Stimulated activated CD8-positive, alpha-beta memory T cell treated with anti-CD3 and anti-CD28 coated beads, Interleukin-4, amount 100 ng/mL, for 4 hours (primary cell): ENCODE measurements at regions not wholly inside any gene's neighbourhood (a gene's known extent, or its start where the extent isn't known, plus 50 kb on each side); places are given as distances from the start of the nearest gene placed in this dataset.

Source experiments
- DNase-seq, 2 donors: peaks; one replicate each; pipeline ENCODE4 v3.0.0-alpha.2; 2020; ENCODE audit warnings: low read depth in 2 of 2, low spot score in 1 of 2

GRCh38 chr3:42037318-42037945 lies 53.7 kb upstream of the TRAK1 start:
- no peak for DNase-seq

DNA sequence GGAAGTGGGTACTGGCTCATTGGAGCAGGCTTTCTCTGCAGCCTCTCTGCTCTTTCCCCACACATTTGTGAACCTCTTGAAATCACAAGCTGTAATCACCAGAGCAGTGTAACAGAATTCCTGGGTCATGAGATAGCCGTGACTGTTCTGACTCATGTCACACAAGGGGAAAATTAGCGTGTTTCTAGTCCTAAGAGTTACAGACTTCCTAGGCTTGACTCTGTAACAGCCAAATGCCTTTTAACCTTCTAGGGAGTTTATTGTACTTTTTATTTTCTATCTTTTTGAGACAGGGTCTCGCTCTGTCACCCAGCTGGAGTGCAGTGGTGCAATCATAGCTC lies 54.7 kb upstream of the TRAK1 start:
- no peak for DNase-seq

GRCh38 chr3:42035816-42036482 lies 55.2 kb upstream of the TRAK1 start:
- no peak for DNase-seq

DNA sequence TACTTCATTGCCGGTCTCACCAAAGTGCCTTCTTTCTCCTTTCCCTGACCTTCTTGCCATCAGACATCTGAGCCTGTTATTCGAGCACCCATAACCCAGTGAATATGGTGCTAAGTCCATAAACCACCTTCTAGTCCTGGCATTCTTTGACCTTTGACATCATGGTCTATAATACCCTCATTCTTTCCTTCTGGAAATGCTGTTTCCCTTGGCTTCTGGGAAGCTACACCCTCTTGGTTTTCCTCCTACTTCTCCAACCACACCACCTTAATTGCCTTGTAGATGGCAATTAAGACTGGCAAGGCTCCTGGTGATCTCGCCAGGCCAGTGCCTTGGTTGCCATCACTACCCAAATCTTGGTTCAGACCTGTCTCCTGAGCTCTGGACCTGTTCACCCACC lies 56.1 kb upstream of the TRAK1 start:
- no peak for DNase-seq

GRCh38 chr3:42033741-42034140 lies 57.4 kb upstream of the TRAK1 start:
- DNase-seq: no peak

DNA sequence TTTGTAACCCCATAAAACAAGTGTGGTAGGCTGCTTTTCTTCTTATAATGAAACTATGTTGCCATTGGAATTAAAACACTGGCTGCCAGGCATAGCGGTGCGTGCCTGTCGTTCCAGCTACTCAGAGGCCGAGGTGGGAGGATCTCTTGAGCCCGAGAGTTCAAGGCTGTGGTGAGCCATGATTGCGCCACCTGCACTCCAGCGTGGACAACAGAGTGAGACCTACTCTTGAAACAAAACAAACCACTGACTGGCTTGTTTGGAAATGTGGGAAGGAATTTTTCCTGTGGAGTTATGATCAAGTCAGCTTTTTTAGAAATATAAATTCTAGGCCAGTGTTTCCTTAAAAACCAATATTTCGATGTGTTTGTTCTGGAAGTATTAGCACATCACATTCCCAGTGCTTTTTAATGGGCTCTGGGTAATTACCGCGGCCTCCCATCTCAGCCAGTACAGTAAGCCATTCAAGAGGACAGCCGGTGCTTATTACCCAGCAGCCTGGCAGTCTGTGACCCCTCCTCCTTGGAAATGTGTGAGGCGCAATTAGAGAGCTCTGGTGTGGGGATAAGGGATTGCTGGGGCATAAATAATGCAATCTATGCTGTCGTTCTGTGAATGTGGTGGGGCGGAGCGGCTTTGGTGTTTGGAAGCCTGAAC lies 58.3 kb upstream of the TRAK1 start:
- DNase-seq: no peak

GRCh38 chr3:42031808-42032480 lies 59.2 kb upstream of the TRAK1 start:
- no peak for DNase-seq

DNA sequence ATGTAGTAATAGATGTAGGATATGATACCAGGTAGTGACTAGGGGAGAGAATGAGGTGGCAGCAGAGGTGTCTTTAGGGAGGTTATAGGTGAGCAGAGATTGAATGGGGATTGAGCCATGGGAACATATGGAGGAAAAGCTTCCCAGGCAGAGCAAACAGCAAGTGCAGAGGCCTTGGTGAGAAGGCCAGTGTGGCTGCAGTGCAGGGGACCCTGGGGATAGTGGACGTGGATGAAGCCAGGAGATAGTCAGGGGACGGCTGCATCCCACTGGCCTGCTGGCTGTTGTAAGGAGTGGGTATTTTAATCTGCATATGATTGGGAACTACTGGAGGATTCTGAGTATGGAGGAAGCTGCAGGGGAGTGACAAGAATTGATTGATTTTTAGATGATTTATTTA lies 62.7 kb upstream of the TRAK1 start:
- no peak for DNase-seq

DNA sequence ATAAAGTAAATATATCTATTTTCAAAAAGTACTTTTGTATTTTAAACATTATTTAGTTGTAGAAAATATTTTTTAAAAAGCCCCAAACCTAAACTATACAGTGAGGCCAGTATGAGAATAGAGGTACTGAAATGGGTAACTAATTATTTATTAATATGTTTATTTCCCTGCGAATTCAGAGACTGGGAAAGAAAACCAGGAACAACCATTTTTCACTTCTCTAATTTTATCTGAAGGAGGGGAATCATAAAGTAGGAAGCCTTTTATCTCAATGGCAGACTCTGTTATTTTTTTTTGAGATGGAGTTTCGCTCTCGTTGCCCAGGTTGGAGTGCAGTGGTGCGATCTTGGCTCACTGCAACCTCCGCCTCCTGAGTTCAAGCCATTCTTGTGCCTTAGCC lies 63.6 kb upstream of the TRAK1 start:
- no peak for DNase-seq

GRCh38 chr3:42025370-42026138 lies 63.7 kb upstream of the ULK4 start:
- DNase-seq: no peak

- no peak for DNase-seq
Observed at GRCh38 chr3:42024591-42025351, 62.9 kb upstream of the ULK4 start.

DNA sequence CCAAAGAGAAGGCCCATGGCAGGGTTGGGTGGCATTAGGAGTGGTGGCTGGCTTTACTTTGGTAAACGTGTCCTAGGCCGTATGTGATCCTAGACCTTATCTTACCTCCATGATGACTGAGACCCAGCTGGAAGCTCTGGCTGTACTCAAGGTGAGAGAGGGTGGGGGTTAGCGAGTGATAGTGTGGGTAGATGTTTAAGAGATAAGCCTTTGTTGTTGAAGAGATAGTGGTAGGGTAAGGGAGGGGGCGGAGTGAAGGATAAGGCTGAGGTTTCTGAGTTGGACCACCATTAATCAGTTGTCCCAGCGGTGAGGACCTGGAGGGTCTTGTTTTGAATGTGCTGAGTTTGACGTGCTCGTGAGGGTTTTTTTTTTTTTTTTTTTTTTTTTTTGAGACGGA lies 61.5 kb upstream of the ULK4 start:
- DNase-seq: no peak

- no peak for DNase-seq
Observed at GRCh38 chr3:42022355-42022754, 60.5 kb upstream of the ULK4 start.

DNA sequence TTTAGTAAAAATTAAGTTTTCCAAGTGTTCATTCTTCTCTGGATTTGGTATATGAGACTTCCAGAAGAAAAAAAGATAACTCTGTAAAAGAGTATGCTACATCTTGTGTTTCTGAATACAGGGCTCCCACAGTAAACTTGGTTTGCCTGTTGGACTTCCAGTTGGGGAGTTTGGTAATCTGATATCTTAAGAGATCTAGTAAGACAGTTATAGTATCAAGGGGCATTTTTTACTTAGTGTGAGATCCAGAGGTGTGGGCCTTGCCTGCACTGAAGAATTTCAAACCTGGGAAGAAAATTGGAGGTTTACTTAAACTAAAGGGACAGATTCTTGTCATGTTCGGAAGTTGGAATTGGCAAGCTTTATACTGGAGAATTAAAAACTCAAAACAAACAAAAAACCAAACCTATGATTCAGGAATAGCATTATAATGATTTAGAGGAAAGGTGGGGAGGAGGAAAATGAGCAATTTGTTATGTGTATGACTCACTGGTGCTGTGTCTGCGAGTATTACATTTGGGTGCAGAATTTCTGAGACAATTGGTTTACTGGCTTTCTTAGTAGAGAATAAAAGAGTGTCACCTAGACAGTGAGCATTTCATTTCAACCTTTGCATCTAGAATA lies 58.9 kb upstream of the ULK4 start:
- DNase-seq: no peak

DNA sequence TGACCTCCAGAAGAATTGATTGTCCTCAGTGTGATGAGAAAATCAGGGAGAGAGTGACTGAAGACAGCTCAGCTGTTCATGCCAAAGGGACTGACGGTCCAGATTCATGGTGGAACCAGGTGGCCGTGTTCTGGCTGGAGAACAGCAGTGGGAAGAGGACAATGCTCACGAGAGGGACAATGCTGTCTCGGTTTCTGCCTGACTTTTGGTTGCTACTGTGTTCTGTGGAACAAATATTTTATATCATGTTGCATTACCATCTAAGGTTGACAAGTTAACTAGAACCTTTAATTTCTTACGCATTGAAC lies 58.0 kb upstream of the ULK4 start:
- no peak for DNase-seq

- DNase-seq: no peak
Observed at GRCh38 chr3:42019144-42019952, 57.4 kb upstream of the ULK4 start.

DNA sequence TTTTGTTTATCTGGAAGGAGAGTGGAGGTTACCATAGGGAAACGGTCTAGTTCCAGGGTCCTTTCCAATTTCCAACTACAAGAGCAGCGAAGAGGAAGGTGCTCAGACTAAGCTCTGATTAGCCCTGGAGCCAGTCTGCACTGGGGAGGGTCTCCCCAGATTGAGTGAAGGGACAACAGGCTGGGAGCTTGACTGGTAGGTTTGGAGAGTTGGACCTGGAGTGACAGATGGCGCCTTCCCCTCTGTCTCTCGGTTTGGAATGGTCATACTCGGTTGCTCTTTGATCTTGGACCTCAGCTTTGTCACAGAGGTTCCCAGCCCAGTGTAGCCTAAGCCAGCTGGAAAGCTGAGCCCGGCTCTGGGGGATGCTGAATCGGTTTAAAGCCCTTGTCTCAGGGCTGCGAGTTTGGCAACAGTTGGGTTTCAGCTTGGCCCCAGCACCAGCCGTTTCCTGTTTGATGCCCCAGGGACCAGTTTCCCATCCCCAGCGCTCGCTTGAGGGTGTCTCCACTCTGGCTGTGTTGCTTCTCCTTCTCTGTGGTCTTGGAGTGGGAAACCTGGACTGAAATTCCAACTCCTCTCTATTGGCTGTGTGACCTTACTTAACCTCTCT lies 53.1 kb upstream of the ULK4 start:
- no peak for DNase-seq

DNA sequence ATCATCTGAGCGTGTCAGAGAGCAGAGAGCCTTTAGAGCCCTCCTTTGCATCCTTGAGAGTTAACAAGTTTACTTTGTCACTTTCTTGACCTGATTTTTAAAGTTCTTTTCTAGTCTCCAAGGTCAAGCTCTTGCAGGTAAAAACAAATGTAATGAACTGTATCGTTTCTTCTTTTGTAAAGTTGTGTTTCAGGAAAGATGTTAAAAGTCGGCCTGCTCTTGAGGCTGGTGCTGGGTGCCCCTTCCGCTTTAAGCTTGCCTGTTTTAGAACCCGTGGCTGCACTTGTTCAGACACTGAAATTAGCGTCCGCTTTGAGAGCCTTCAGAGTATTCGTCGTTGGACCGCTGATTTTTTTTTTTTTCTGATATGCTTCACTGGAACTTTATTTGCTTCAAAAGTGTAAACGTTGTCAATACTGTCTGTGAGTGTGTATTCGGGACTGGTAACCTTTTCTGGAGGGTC lies 52.6 kb upstream of the ULK4 start:
- DNase-seq: no peak
